Fibroblast of the aortic adventitia (primary cell): ENCODE measurements at regions not wholly inside any gene's neighbourhood (a gene's known extent, or its start where the extent isn't known, plus 50 kb on each side); places are given as distances from the start of the nearest gene placed in this dataset.
"Not testable (repeated sequence)": the region's sequence is repeated elsewhere in the genome, so short reads cannot be mapped to it uniquely, and the experiment has no call there.

ENCODE experiments used
- DNase-seq: peaks from one replicate; pipeline ENCODE4 v3.0.0-alpha.2; 2010; ENCODE audit warnings: low read depth
- H3K4me3 ChIP-seq: 2 replicates; pipeline ENCODE4 v1.5.1; 2011; ENCODE audit warnings: low read depth, mild to moderate bottlenecking, control low read depth, low read length, moderate library complexity
- TF ChIP-seq, protein P1 (sequence below): IDR thresholded peaks from 2 replicates; pipeline ENCODE4 v1.5.1; 2011; ENCODE audit warnings: mild to moderate bottlenecking, low read length, control low read depth, inconsistent platforms; ENCODE audit not compliant: insufficient read depth

DNA sequence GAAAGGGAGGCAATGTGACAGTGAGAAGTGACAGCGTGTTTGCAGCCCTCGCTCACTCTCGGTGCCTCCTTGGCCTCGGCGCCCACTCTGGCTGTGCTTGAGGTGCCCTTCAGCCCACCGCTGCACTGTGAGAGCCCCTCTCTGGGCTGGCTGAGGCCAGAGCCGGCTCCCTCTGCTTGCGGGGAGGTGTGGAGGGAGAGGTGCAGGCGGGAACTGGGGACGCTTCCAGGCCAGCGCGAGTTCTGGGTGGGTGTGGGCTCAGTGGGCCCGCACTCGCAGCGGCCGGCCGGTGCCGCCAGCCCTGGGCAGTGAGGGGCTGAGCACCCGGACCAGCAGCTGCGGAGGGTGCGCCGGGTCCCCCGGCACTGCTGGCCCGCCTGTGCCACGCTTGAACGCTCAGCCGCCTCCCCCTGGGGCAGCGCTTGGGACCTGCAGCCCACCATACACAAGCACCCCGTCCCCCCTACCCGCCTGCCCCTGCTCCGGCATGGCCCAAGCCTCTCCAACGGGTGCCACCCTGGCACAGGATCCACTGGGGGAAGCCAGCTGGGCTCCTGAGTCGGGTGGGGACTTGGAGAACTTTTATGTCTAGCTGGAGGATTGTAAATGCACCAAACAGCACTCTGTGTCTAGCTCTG lies 1142.8 kb upstream of the INTU start:
- TF ChIP-seq, protein P1, sequence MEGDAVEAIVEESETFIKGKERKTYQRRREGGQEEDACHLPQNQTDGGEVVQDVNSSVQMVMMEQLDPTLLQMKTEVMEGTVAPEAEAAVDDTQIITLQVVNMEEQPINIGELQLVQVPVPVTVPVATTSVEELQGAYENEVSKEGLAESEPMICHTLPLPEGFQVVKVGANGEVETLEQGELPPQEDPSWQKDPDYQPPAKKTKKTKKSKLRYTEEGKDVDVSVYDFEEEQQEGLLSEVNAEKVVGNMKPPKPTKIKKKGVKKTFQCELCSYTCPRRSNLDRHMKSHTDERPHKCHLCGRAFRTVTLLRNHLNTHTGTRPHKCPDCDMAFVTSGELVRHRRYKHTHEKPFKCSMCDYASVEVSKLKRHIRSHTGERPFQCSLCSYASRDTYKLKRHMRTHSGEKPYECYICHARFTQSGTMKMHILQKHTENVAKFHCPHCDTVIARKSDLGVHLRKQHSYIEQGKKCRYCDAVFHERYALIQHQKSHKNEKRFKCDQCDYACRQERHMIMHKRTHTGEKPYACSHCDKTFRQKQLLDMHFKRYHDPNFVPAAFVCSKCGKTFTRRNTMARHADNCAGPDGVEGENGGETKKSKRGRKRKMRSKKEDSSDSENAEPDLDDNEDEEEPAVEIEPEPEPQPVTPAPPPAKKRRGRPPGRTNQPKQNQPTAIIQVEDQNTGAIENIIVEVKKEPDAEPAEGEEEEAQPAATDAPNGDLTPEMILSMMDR = no peak
- no peak for DNase-seq
- no peak overlapping the region for H3K4me3 ChIP-seq

DNA sequence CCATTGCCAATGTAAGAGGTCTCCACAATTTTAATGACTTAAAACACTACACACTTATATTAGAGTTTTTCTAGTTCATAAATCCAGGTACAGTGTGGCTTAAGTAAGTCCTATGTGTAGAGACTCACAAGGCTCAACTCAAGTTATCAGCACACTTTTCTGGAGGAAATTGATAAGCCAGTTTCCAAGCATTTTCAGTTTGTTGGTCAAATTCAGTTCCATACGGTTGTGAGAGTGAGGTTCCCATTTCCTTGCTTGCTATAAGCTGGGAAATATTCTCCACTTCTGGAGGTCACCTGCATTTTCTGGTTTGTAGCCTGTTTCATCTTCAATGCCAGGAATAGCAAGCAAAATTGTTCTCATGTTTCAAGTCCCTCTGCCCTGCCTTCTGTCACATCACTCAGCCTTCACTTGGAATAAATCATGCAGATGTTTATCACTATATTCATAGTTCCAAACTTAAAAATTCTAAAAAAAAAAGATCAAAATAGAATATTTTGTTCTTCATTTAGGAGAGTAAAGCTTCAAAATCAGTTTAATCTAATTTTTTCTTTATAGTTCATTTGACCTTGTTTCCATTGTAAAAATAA lies 1137.5 kb upstream of the INTU start:
- H3K4me3 ChIP-seq = no peak overlapping the region
- TF ChIP-seq, protein P1 = no peak
- DNase-seq = no peak

DNA sequence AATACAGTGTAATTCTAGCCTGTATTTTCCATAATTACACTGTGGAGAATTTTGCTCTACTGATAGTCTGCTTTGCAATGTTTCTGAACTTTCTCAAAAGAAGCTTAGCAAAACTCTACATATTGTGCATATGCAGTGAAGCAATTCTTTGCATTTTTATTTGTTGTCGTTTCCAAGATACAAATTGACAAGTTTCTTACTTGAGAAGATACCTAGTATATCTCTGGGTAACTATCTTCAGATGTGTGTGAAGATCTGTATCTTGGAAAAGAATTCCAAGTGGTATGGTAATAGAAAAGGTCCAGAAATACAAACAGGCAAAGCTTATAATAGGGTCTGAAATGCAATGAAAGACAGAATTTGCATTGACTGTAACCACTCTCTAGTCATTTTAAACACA lies 1119.8 kb upstream of the INTU start:
- no peak for DNase-seq
- H3K4me3 ChIP-seq = no peak overlapping the region
- TF ChIP-seq, protein P1 = no peak

DNA sequence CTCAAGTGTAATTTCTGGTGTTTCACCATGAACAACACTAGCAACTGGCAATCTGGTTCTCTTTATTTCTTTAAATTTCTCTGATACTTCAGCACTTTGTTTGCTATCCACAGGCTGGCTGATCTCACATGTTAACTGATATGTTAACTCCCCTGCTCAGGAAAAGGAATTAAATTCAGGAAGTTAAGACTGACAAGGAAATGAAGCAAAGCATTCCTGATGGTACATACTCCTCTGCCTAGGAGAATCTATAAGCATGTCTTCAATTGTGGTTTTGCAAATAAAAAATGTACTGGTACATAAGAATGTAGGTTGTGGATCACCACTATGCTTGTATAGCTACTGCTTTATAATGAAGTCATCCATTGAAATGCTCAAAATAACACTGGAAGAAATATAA lies 1119.2 kb upstream of the INTU start:
- DNase-seq = no peak

DNA sequence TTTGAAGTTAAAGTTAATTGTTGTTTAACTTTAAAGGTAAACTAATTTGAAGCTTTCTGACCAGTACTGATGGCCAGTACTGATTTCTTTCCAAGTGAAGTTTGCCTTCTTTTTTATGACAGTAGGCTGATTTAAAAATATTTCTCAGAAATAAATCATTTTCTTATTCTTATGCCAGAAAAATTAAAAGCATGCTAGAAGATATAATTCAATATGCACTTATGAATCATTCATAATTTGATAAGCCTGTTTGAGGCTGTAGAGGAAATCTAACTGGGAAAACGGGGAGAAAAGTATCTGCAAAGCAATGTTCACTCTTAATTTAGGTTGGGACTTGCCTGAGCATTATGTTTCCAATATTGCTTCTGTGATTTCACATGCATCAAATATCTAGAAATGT lies 1112.0 kb upstream of the INTU start:
- no peak for DNase-seq
- TF ChIP-seq, protein P1 = no peak

More for the DNA sequence above, 1119.2 kb upstream of the INTU start:
- TF ChIP-seq, protein P1 = no peak
- no peak overlapping the region for H3K4me3 ChIP-seq

DNA sequence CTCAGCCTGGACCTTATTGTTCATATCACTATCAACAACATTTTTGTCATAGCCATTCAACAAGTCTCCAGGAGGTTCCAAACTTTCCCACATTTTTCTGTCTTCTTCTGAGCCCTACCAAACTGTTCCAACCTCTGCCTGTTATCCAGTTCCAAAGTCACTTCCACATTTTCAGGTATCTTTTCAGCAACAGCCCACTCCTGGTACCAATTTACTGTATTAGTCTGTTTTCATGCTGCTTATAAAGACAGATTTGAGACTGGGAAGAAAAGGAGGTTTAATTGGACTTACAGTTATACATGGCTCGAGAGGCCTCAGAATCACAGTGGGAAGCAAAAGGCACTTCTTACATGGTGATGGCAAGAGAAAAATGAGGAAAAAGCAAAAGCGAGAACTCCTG lies 1107.4 kb upstream of the INTU start:
- not testable (repeated sequence) for H3K4me3 ChIP-seq, DNase-seq

More for the DNA sequence above, 1112.0 kb upstream of the INTU start:
- H3K4me3 ChIP-seq = no peak overlapping the region

DNA sequence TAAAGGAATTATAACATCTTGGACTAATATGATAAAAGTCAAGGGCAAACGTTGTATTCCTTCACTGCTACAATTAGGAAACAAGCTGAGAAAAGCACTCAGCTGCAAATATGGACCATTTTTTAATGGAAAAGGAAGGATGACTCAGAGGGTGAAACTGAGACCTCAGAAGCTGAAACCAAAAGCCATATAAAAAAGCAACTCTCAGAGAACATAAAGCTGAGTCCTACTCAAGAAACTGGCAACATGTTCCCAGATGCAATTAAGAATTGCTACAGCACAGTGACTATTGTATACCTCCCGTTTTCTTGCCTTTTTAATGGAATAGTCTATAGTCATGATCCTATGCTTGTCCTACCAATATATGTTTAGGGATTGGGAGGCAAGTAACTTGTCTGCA lies 1106.4 kb upstream of the INTU start:
- DNase-seq = no peak
- H3K4me3 ChIP-seq = no peak overlapping the region
- TF ChIP-seq, protein P1 = no peak
